Fibroblast of skin of left biceps (primary cell): ENCODE measurements at regions not wholly inside any gene's neighbourhood (a gene's known extent, or its start where the extent isn't known, plus 50 kb on each side); places are given as distances from the start of the nearest gene placed in this dataset.

ENCODE experiments used
- DNase-seq, 2 experiments: peaks; one replicate each; pipeline ENCODE4 v3.0.0-alpha.2; 2013; ENCODE audit warnings: low read depth in 2 of 2

DNA sequence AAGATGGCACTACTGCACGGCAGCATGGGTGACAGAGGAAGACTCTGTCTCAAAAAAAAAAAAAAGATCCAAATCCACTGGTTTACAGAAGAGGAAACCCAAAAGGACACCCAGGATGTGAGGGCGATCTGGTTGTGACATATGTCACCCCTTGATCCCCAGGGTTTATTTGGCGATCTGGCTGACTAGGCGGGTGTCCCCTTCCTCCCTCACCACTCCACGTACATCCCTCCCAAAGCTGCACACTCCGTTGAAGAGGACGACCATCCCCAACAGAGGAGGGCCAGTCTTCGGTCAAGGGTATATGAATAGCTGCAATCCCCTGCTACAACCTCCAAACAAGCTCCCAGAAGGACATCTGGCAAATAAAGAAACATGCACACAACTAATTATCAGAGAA, 111.6 kb downstream of the HTR5A start:
- no peak for DNase-seq

DNA sequence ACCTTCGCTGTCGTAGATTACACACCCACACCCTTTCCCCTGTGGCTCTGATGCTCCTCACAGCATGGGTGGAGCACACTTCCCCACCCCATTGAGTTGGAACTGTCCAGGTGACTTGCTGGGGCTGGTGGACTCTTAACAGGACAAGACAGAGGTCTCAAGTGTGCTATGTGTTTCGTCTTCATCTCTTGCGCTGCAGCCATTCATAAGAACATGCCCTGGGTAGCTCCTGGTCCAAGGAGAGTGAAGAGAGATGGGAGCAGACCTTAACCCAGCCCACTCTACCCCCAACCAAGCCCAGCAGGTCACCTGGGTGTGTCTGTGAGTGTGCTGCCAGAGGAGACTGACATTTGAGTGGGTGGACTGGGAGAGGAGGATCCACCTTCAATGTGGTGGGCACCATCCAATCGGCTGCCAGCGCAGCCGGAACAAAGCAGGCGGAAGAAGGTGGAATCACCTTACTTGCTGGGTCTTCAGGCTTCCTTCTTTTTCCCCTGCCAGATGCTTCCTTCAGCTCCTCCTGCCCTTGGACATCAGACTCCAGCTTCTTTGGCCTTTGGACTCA, 112.4 kb downstream of the HTR5A start:
- no peak for DNase-seq

DNA sequence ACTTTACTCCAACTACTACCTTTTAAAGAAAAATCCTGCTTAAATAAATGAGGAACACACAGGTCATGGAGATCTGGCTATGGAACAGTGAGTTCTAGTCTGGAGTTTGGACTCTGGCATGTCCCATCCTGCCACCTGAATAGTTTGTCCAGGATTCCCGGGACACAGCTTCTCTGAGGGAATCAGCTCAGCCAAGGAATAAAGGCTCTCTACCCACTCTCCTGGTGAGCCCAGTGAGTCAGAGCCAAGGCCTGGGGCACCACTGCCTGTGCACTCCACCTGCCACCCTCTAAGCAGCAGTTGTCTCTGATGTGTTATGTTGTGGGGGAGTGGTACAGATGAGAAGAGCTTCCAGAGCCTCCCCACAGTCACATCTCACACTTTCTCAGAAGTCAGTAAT, 113.5 kb downstream of the HTR5A start:
- DNase-seq = no peak

DNA sequence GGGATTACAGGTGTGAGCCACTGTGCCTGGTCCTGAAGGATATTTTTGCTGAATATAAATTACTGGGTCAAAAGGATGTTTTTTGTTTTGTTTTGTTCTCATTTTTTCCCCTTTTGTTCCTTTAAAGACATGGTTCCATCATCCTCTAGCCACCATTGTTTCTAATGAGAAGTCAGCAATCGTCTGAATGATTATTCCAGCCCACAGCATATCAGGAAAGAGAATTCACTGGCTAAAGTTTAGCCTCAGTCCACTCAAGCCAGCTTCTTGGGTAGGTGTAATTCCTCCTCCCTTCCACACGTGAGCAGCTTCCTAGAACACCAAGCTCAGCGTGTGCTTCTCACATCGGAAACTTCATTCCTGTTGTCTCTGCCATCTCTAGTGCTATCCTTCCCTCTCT, 112.8 kb upstream of the INSIG1 start:
- no peak for DNase-seq

DNA sequence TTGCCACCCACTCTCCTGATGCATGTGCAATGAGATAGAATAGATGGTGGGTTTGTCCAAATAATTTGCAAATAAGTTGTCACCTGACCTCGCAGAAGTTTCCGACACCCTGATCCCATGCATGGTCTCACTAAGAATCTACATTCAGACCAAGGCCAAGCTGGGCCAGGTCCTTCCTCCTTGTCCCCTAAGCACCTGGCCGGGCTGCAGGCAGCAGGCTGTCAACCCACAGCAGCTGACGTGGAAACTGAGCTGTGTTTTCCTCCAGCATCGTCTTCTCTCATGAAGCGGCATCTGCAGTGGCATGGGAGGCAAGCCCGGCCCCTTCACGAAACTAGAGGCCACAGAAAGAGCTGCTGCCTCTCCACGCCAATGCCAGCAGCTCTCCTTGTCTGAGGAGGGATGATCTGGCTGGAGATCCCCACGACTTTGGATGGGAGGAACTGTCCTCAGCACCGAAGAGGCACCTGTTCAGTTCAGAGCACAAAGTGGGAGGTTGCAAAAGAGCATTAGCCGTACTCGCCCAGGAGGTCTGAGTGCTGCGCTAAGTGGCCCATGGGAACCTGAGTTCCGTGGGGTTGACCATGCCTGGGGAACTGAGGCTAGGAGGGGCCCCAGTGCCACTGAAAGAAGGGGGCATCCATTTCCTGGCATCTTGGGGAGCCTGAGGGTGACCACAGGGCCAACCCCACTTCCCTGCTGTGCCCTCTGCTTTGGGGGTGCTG, 110.5 kb upstream of the INSIG1 start:
- no peak for DNase-seq

DNA sequence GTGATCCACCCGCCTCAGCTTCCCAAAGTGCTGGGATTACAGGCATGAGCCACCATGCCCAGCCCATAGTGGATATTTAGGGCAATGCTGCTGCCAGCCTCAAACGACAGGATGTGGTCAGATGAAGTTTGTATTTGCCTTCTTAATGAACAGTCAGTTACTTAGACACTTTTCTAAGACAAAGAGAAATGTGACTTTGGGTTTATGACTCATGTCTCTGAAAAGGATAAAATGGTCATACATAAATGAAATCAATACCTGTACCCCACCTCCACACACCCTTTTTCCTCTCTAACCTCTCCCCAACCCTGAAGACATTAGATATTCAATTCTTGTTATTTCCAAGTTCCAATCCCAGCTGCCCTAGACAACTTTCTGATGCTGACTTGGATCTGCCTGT, 109.3 kb upstream of the INSIG1 start:
- DNase-seq = no peak

DNA sequence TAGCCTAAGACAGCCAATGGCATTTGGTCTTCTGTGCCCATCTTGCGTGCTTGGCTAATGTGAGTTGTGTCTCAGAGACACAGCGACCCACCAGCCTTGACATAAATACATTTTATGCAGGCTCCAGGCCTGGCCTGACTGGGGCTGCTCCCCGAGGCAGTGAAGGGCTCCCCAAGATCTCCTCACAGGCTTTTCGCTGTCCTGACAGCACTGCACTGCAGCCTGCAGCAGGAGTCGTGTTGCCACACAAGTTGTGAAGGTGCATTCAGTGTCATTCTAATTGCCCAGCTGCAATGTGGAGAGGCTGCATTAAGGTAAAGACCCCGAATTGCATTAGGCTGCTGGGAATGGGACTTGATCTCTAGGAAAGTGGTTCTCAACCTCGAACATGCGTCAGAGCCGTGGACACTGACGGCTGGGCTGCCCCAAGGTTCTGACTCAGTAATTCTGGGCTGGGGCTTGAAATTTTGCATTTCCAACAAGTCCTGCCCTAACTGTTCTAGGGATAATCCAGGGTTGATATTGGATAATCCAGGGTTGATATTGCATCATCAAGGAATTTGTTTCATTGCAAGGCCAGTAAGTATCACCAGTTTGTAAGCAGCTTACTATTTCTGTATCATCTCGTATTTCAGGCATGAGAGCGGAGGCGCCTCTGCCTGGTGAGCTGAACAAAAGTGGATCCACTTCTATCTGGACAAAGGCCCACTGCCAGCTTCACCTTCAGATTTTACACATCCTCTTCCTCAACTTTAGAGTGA, 108.7 kb upstream of the INSIG1 start:
- DNase-seq = peak; percentile 55 to 65

DNA sequence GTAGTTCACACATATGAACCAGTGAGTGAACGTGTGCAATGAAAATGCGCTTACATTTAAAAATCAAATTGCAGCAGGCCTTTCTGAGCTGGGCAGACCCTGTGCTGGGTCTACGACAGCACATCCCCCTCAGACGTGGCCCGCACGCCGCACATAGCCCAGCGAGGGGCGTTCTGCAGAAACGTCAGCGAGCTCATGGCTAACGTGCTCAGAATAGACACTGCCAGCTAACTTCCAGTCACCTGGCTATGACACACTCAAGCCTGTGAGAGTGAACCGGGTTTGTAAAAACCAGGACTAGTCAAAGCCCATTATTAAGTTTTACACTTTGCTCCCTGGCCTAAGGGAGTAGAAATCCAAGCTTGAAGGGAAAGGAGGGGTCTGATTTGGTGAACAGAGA, 108.1 kb upstream of the INSIG1 start:
- no peak for DNase-seq

DNA sequence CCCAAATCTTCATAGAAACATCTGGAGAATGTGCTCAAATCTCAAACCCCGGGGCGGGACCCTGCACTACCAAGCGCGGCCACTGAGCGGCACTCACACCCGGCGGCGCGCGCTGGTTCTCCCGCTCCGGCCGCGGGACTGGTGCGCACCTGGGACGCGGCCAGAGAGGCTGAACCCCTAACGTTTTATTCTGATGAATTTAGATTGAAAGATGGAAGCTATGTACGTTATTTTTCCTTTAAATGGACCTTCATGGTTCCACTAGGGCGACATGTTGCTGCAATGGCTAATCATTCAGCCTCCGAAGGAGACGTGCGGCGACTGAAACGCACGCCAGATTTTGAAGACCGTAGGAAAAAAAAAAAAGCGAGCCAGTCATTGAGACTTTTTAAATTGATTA, 107.0 kb upstream of the INSIG1 start:
- DNase-seq = no peak

DNA sequence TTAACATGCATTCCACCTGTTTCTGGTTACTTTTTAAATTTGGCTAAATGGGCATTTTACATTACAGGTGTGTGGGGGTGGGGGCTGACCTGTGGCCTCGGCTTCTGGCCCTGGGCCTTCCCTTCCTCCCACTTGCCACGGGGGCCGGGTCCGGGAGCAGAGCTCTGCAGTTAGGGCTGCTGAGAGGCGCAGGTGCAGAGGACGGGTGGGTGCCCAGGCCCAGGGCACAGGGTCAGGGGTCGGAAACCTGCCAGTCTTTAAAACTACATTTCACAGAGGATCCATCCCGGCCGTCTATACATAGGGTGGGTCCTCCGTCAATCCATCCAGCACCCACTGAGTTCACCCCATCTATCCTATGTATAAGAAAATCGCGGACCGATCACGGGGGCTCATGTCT, 106.5 kb upstream of the INSIG1 start:
- no peak for DNase-seq

DNA sequence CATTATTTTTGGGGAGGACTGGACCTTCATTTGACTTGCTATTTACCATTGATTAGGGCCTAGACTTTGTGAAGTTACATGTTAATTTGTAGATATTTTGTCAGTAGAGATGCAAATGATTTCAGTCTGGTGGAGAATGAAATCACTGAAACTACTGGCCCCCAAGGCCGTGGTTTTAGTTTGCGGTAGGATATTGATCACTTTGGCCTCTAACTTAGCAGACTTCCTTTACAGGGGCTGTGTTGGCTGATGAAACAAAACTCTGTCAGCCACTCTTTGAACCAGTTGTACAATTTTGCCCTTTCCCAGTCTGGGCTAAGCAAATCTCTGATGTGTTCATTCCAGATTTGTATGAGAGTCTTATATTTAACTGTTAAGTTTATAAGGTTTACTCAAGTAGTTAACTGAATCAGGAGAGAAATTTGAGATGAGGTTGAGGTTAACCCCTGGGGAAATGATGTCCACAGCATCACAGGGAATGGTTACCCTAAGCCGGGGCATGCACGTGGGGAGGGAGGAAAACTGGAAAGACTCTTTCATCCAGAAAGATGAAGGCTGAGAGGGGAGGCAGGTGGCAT, 105.7 kb upstream of the INSIG1 start:
- DNase-seq = no peak

DNA sequence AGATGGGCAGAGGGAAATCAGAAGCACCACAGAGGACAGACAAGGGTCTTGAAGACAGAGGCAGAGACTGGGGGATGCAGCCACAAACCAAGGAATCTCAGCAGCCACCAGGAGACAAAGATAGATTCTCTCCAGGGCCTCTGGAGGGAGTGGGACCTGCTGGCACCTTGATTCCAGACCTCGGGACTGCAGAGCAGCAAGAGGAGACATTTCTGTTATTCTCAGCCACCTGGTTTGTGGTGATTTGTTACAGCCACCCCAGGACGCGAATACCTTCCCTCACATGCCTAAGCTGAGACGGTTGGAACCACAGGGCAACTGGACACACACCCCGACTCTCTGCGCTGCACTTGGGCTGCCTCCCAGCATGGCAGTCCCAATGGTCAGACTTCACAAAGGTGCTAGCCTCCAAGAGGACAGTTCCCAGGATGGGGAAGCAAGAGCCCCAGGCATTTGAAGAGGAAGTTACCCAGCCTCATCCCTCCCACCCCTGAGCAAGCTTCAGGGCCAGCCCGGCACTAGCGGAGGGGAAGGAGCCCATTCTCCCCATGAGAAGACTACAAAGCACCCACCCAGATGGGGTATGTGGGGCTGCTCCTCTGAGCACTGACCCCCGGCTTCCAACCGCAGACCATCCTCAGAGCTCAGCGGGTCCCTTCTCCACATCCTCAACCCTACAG, 104.6 kb upstream of the INSIG1 start:
- no peak for DNase-seq

DNA sequence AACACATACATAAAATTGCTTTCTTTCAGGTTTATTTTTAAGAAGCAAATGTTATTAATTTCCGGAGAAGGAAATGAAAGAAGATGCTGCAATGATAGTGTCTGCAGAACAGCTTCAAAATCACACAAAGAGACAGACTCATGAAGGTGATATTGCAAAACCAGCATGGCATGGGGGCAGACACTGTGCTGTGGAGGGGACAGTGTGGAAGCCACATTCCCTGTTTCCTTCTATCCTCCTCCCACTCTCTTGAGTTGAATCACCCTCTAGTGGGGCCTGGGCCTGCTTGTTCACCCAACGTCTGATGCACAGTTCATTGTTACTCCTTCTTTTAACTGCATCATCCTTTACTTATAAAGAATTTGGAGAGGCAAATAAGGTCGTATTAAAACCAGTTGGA, 104.0 kb upstream of the INSIG1 start:
- no peak for DNase-seq

DNA sequence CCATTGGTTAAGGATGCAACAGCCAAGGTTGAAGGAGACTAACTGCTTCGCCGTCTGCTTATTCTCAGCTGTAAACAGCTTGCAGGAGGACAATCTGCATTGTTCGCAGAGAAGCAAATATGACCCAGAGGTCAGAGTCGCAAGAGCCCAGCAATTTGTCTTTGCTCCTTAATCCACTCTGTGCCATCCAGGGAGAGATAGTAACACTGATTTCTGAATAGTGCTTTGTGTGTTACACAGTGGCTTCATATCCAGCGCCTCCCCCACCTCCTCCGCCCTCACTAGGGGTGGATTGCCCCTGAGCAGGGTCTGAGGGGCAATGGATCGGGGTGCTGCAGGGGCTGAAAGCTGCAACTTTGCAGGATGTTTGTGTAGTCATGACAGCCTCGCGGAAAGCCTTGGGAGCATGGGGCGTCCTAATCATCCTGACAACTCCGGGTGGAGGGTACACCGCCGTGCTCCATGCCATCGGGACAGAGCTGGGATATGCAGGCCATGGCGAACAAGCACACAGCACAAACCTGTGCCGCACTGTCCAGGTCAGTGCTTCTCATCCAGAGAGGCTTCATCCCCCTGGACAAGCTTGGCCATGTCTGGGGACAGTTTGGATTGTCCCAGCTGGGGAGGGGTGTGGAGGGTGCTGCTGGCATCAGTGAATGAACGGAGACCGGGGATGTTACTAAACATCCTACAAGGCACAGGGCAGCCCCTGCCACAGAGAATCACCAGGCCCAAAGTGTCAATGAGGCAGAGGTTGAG, 103.1 kb upstream of the INSIG1 start:
- no peak for DNase-seq

DNA sequence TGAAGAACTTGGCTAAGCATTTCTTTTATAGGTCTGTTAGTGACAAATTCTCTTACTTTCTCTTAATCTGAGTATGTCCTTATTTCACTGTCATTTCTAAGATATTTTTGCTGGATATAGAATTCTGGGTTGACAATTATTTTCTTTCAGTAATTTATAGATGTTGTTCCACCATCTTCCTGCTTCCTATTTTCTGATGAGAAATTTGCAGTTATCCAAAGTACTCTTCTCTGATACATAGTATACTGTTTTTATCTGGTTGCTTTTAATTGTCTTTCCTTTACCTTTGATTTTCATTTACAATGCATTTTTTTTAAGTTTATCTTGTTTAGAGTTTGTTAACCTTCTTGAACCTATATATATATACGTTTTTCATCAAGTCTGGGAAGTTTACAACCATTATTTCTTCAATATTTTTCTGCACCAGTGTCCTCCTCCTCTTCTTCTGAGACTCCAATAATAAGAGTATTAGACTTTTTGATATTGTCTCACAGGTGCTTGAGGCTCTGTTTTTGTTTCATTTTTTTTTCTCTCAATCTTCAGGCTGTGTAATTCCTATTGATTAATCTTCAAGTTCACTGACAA, 101.6 kb upstream of the INSIG1 start:
- no peak for DNase-seq

DNA sequence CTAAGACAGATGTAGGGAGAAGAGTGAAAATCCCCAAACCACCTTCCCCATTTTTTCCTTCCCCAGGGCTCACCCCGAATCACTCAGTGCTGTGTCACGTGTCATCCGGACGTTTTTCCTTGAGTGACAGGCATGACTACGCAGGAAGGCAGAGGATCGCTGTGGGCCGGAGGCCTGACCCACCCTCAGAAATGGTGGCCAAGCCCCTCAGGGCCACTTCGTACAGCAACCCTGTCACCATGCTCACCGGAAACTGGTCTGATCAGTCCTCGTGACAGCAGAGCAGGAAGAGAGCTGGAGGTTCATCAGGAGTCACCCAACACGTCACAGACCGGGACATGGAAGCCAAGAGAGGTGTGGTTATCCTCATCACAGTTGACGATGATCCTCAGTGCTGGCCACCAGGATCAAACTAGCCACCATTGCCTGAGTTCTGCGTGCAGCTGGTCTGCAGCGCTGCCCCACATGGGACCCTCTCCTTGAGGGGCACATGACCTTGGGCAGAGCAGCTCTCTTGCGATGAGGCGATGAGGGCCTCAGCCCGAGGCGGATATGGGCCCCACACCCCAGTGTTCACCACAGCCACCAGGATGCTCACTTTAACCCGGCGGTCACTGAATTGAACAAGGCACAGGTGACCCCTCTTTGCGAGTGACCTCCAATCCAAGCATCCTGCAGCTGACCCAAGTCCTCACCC, 99.3 kb upstream of the INSIG1 start:
- DNase-seq = no peak

DNA sequence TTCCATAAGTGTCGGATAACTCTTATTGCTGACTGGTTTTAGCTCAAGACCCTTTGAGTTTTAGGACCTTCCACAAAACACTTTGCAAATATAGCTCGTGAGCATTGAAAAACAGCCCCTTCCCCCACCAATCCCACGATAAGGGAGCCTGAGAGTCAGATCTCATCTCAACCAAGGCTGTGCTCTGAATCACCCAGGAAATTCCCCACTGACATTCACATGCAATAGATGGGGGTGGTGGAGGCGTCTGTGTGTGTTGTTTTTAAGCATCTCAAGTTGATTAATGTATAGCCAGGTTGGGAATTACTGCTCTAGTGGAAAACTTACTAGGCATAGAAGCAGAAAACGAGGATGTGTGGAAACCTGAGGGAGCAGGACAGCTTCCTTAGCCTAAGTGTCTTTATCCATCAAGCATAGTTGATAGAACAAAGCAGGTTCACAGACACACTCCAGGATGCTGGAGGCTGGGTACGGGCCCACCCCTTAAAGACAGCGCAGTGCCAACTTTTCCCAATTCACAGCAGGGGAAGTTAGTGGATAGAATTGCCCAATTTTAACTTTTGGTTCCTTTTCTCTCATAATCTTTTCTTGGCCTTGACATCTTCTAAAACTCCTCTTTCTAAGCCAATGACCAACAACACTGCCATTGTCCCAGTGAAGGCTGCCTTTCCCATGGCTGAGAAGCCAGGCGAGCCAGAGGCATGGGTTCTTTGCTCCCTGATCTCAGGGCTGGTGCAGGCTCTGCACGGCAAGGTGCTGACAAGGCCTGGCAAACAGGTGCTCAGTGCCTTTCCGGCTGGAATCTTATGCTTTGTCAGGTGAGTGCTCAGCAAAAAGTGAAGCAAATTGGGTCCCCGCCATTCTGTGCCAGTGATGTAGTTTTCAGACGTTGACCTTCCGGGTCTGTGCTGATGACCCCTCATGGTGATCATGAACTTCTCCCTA, 98.5 kb upstream of the INSIG1 start:
- DNase-seq = no peak

DNA sequence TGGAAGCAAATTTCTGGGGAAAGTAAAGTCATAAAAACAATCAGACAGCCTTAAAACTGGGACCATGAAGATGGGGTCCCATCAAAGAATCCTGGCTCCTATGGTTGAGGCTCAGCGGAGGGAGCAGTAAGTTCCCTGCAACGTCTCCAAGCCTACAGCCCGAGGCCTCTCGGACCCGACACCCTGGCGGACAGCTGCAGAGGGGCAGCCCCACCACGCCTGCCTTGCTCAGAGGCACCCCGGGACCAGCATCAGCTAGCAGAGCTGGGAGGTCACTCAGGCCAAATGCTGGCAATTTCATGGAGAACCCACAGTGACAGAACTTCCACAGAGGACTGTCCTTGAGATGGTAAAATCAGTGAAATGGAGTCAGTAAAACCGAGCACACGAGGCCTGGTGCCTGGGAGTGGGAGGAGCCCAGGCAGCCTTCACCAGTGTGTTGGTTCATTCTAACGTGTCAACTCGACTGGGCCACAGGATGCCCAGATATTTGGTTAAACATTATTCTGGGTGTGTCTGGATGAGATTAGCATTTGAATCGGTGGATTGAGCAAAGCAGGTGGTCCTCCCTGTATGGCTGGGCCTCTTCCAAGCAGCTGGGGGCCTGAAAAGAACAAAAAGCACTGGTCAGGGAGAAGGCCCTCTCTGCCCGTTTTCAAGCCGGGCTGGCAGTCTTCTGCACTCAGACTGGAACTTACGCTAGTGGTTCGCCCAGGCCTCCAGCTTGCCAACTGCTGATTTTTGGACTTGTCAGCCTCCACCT, 96.2 kb upstream of the INSIG1 start:
- no peak for DNase-seq
